B cell (primary cell): ENCODE measurements at regions not wholly inside any gene's neighbourhood (a gene's known extent, or its start where the extent isn't known, plus 50 kb on each side); places are given as distances from the start of the nearest gene placed in this dataset.
"Not testable (repeated sequence)": the region's sequence is repeated elsewhere in the genome, so short reads cannot be mapped to it uniquely, and the experiment has no call there.

Experiments used
- ATAC-seq: fragments of 200-7000 bp; cut with Tn5 transposase; one replicate; pipeline ENCODE4 v1.10.0; 2021; ENCODE audit warnings: low read depth, mild to moderate bottlenecking, moderate number of reproducible peaks, moderate library complexity
- CTCF ChIA-PET: fragments of 350-600 bp; sonication (Branson Sonifier 250); formaldehyde crosslinking; loops from one replicate; lab custom pipeline; 2021; ENCODE audit warnings: antibody characterized with exemption, inconsistent platforms; lab: Charles Lee
- POLR2A ChIA-PET: fragments of 350-600 bp; sonication (Branson Sonifier 250); formaldehyde crosslinking; loops from one replicate; lab custom pipeline; 2021; ENCODE audit warnings: antibody characterized with exemption; lab: Charles Lee
- DNase-seq: peaks from one replicate; pipeline ENCODE4 v3.0.0; 2013
- H2AFZ ChIP-seq: 2 replicates; pipeline ENCODE4 v1.6.1; 2012; ENCODE audit warnings: mild to moderate bottlenecking, low read depth, low read length; ENCODE audit not compliant: insufficient read depth, poor library complexity, severe bottlenecking
- H3K27ac ChIP-seq, 2 donors: 1 replicate in 1 of 2; 2 replicates in 1 of 2; pipeline ENCODE4 v1.5.1; 2012 to 2013; ENCODE audit warnings: low read length in 2 of 2, mild to moderate bottlenecking in 2 of 2, moderate library complexity in 1 of 2
- H3K27me3 ChIP-seq, 4 experiments: fragments of 200-600 bp in 1 of 4; sonication (generic) in 1 of 4; replicated peaks in 1 of 4; 1 replicate in 2 of 4; 2 replicates in 2 of 4; pipeline versions ENCODE4 v1.6.1 to v1.7.0; 2013 to 2016; ENCODE audit warnings: low read length in 3 of 4, mild to moderate bottlenecking in 2 of 4, mixed read lengths in 1 of 4, moderate library complexity in 1 of 4; ENCODE audit not compliant: insufficient read depth in 4 of 4, control insufficient read depth in 3 of 4; ENCODE audit errors: control extremely low read depth in 1 of 4
- H3K36me3 ChIP-seq, 2 experiments: replicated peaks in 1 of 2; 1 replicate in 1 of 2; 2 replicates in 1 of 2; pipeline versions ENCODE4 v1.6.1 to v1.7.1; 2013; ENCODE audit warnings: low read length in 1 of 2; ENCODE audit not compliant: insufficient read depth in 2 of 2, control insufficient read depth in 1 of 2; ENCODE audit errors: control extremely low read depth in 1 of 2, extremely low read depth in 1 of 2
- H3K4me1 ChIP-seq, 2 donors: fragments of 200-600 bp in 1 of 2; sonication (generic) in 1 of 2; 1 replicate in 1 of 2; 2 replicates in 1 of 2; pipeline versions ENCODE4 v1.5.1 to v1.6.1; 2013 to 2017; ENCODE audit warnings: low read length in 2 of 2; ENCODE audit not compliant: control insufficient read depth in 2 of 2, insufficient read depth in 2 of 2
- H3K4me2 ChIP-seq: replicated peaks from 2 replicates; pipeline ENCODE3; 2012; ENCODE audit warnings: mild to moderate bottlenecking, low read depth, low read length; ENCODE audit not compliant: poor library complexity, severe bottlenecking
- H3K4me3 ChIP-seq, 5 experiments: fragments of 200-600 bp in 1 of 5; sonication (generic) in 1 of 5; 1 replicate in 3 of 5; 2 replicates in 2 of 5; pipeline versions ENCODE4 v1.5.1 to v1.7.0; 2011 to 2016; ENCODE audit warnings: low read length in 4 of 5, mild to moderate bottlenecking in 4 of 5, low read depth in 2 of 5, control low read depth in 1 of 5, moderate library complexity in 1 of 5; ENCODE audit not compliant: insufficient read depth in 1 of 5; ENCODE audit errors: control extremely low read depth in 1 of 5, extremely low read depth in 1 of 5
- H3K79me2 ChIP-seq: fragments of 200-600 bp; sonication (generic); one replicate; pipeline ENCODE4 v1.6.0; 2016; ENCODE audit warnings: low read length; ENCODE audit not compliant: control insufficient read depth, insufficient read depth
- H3K9ac ChIP-seq: fragments of 200-600 bp; sonication (generic); 2 replicates; pipeline ENCODE4 v1.6.1; 2017; ENCODE audit warnings: mild to moderate bottlenecking, low read length, moderate library complexity
- H3K9me3 ChIP-seq, 3 donors: one replicate each; pipeline versions ENCODE4 v1.6.1 to v1.7.1; 2013; ENCODE audit warnings: low read length in 2 of 3; ENCODE audit not compliant: control insufficient read depth in 2 of 3, insufficient read depth in 1 of 3; ENCODE audit errors: control extremely low read depth in 1 of 3
- H4K20me1 ChIP-seq: 2 replicates; pipeline ENCODE4 v1.6.0; 2012; ENCODE audit warnings: mild to moderate bottlenecking, low read length; ENCODE audit not compliant: insufficient read depth, control insufficient read depth, poor library complexity, severe bottlenecking
- H3K27ac Mint-ChIP-seq: one replicate; pipeline ENCODE4 v1.8.0; 2021; ENCODE audit warnings: mixed read lengths
- H3K27me3 Mint-ChIP-seq: one replicate; pipeline ENCODE4 v1.8.0; 2021; ENCODE audit warnings: mixed read lengths
- H3K4me1 Mint-ChIP-seq: one replicate; pipeline ENCODE4 v1.8.0; 2021; ENCODE audit warnings: mixed read lengths
- H3K4me3 Mint-ChIP-seq: one replicate; pipeline ENCODE4 v1.8.0; 2021; ENCODE audit warnings: mixed read lengths
- H3K9me3 Mint-ChIP-seq: one replicate; pipeline ENCODE4 v1.8.0; 2022; ENCODE audit warnings: mixed read lengths; ENCODE audit not compliant: insufficient read depth
- EZH2 ChIP-seq: IDR thresholded peaks from 2 replicates; pipeline ENCODE4 v1.6.1; 2012; ENCODE audit warnings: borderline replicate concordance, low read depth, mild to moderate bottlenecking, moderate library complexity, low read length; ENCODE audit not compliant: insufficient read depth, poor library complexity, severe bottlenecking
- WGBS: methylation state at CpG from one replicate; pipeline ENCODE4 v1.1.5; 2013; ENCODE audit warnings: missing lambda C conversion rate; ENCODE audit not compliant: insufficient coverage; 5-methylcytosine and 5-hydroxymethylcytosine counted together
- intact Hi-C: fragments of 100-400 bp; cut with micrococcal nuclease; formaldehyde crosslinking; loops from one replicate; pipeline ENCODE4 v1.10.0; 2022
- TF ChIP-seq, protein P1 (sequence below): fragments of 200-600 bp; IDR thresholded peaks from one replicate; pipeline ENCODE4 v1.8.0; 2022; ENCODE audit warnings: antibody characterized with exemption, mild to moderate bottlenecking

DNA sequence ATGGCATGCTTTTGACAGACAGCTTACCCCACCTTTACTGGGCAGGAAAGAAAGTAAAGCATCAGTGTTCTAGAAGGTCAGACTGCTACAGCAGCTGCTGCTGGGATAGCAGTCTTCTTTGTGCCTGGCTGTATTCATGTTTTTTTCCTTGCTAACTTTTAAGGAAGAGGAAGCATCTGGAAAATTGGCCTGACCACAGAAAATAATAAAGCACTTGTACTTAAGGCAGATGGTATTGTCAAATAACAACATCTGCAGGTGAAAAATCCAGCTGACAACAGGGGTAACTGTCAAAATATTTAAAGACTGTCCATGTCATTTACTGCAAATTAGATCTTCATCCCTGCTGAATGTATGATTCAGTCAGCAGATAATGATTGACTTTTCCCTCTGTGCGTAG, 229.0 kb downstream of the OXSM start:
- no peaks in the 10 kb centered on the region for H3K27me3 ChIP-seq
- H3K27ac ChIP-seq, result no peak overlapping the region
- Mint-ChIP-seq H3K4me3 (no peak overlapping the region), H3K9me3 (no peaks in the 10 kb centered on the region), H3K27ac (no peak overlapping the region), H3K27me3 (no peaks in the 10 kb centered on the region), H3K4me1 (no peaks in the 10 kb centered on the region)
- H3K4me3 ChIP-seq, result no peak overlapping the region
- H3K9ac ChIP-seq, result no peak overlapping the region
- ATAC-seq (no peak), DNase-seq (no peak)
- WGBS, result no CpG with 5 or more reads among the region's 1 CpG
- no peaks in the 10 kb centered on the region for H3K9me3 ChIP-seq
- H3K4me2 ChIP-seq, result no peak overlapping the region
- TF ChIP-seq EZH2, result no peak
- TF ChIP-seq, protein P1, sequence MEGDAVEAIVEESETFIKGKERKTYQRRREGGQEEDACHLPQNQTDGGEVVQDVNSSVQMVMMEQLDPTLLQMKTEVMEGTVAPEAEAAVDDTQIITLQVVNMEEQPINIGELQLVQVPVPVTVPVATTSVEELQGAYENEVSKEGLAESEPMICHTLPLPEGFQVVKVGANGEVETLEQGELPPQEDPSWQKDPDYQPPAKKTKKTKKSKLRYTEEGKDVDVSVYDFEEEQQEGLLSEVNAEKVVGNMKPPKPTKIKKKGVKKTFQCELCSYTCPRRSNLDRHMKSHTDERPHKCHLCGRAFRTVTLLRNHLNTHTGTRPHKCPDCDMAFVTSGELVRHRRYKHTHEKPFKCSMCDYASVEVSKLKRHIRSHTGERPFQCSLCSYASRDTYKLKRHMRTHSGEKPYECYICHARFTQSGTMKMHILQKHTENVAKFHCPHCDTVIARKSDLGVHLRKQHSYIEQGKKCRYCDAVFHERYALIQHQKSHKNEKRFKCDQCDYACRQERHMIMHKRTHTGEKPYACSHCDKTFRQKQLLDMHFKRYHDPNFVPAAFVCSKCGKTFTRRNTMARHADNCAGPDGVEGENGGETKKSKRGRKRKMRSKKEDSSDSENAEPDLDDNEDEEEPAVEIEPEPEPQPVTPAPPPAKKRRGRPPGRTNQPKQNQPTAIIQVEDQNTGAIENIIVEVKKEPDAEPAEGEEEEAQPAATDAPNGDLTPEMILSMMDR, result no peak
- no peaks in the 10 kb centered on the region for H3K36me3 ChIP-seq
- ChIA-PET POLR2A (no interaction called here), CTCF (no interaction called here)
- H2AFZ ChIP-seq, result no peak overlapping the region
- no peaks in the 10 kb centered on the region for H4K20me1 ChIP-seq
- intact Hi-C loops, result no loop called here
- no peaks in the 10 kb centered on the region for H3K4me1 ChIP-seq
- H3K79me2 ChIP-seq, result no peaks in the 10 kb centered on the region

DNA sequence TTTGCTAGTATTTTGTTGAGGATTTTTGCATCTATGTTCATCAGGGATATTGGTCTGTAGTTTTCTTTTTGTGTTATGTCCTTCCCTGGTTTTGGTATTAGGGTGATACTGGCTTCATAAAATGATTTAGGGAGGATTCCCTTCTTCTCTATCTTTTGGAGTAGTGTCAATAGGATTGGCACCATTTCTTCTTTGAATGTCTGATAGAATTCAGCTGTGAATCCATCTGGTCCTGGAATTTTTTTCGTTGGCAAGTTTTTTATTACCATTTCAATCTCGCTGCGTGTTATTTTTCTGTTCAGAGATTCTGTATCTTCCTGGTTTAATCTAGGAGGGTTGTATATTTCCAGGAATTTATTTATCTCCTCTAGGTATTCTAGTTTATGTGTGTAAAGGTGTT, 234.3 kb downstream of the OXSM start:
- DNase-seq, intact Hi-C loops, POLR2A ChIA-PET, H3K27me3 ChIP-seq, H3K9ac ChIP-seq, H3K9me3 Mint-ChIP-seq, H2AFZ ChIP-seq, H3K27me3 Mint-ChIP-seq, H3K4me3 ChIP-seq, H3K79me2 ChIP-seq, H3K4me1 ChIP-seq, CTCF ChIA-PET, H4K20me1 ChIP-seq, ATAC-seq, H3K4me2 ChIP-seq, H3K4me3 Mint-ChIP-seq, H3K4me1 Mint-ChIP-seq, H3K36me3 ChIP-seq, H3K27ac ChIP-seq, H3K9me3 ChIP-seq, H3K27ac Mint-ChIP-seq: not testable (repeated sequence)
- no CpG with 5 or more reads among the region's 3 CpGs for WGBS
